Astrocyte of the spinal cord (primary cell): ENCODE measurements at regions not wholly inside any gene's neighbourhood (a gene's known extent, or its start where the extent isn't known, plus 50 kb on each side); places are given as distances from the start of the nearest gene placed in this dataset.

Source experiments
- DNase-seq: peaks from one replicate; pipeline ENCODE4 v3.0.0; 2011; ENCODE audit warnings: low read depth, low spot score
- H3K4me3 ChIP-seq: 2 replicates; pipeline ENCODE4 v1.5.1; 2011; ENCODE audit warnings: low read depth, mild to moderate bottlenecking, low read length, moderate library complexity
- in situ Hi-C: cut with HindIII; loops from 2 replicates; pipeline ENCODE4 v1.10.0; 2017; ENCODE audit warnings: low sequenced_read_pairs
- TF ChIP-seq, protein P1 (sequence below): IDR thresholded peaks from 2 replicates; pipeline ENCODE4 v1.5.1; 2012; ENCODE audit warnings: low read depth, mild to moderate bottlenecking, low read length, inconsistent platforms

GRCh38 chr12:5154091-5154490 is 110.4 kb downstream of the KCNA5 start:
- in situ Hi-C loops, result no loop called here
- DNase-seq, result no peak
- TF ChIP-seq, protein P1, sequence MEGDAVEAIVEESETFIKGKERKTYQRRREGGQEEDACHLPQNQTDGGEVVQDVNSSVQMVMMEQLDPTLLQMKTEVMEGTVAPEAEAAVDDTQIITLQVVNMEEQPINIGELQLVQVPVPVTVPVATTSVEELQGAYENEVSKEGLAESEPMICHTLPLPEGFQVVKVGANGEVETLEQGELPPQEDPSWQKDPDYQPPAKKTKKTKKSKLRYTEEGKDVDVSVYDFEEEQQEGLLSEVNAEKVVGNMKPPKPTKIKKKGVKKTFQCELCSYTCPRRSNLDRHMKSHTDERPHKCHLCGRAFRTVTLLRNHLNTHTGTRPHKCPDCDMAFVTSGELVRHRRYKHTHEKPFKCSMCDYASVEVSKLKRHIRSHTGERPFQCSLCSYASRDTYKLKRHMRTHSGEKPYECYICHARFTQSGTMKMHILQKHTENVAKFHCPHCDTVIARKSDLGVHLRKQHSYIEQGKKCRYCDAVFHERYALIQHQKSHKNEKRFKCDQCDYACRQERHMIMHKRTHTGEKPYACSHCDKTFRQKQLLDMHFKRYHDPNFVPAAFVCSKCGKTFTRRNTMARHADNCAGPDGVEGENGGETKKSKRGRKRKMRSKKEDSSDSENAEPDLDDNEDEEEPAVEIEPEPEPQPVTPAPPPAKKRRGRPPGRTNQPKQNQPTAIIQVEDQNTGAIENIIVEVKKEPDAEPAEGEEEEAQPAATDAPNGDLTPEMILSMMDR, result no peak
- no peak overlapping the region for H3K4me3 ChIP-seq

DNA sequence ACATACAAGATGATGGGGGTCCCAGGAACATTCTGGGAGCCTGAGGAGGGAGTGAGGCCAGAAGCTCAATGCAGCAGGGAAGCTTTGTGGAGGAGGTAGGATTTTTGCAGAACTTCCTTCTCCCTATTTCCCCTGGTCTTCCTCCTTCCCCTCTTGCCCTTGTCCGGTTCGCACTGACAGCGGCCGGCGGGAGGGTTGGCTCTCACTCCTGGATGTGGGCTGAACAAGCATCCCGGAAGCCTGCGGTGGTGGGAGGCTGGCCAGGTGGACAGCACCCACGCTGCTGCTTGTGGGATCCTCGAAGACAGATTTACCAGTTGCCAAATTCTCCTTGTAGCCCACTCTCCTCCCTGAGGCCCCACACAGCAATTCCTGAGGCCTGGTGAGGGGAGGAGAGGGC is 112.2 kb downstream of the KCNA5 start:
- DNase-seq, result no peak
- TF ChIP-seq, protein P1, result no peak
- no peak overlapping the region for H3K4me3 ChIP-seq
- in situ Hi-C loops, result no loop called here

DNA sequence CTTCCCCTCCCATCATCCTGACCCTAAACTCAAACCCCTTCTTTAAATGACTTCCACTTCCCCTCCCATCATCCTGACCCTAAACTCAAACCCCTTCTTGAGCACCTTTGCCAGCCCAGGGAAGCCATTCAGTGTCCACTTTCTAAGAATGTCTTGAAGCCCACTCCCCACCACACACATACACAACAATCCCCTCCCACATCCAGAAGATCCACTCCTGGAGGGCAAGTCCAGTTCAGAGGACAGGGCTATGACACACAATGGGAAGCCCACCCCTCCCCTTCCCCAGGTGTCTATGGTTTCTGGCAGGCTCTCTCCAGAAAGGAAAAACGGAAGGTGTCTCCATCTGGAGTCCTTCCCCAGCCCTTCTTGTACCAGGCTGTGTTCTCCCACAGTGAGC is 117.1 kb downstream of the KCNA5 start:
- TF ChIP-seq, protein P1, result no peak
- DNase-seq, result no peak
- no peak overlapping the region for H3K4me3 ChIP-seq
- in situ Hi-C loops, result no loop called here

DNA sequence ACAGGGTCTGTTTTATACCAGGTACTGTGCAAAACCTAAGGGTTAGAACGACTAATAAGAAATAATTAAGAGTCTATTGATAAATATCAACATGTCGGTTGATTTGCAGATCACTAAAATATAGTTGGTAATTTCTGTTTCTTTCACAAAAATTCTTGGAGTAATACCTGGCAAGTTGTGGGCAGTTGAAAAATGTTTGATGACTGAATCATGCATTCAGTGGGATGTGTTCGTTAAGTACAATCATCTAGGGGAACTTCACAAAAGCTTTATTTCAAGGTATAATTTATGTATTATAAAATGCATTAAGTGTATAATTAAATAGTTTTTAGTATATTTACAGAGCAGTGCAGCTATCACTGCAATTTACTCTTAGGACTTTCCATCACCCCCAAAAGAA is 120.0 kb downstream of the KCNA5 start:
- in situ Hi-C loops, result no loop called here
- TF ChIP-seq, protein P1, result no peak
- DNase-seq, result peak; percentile 17
- H3K4me3 ChIP-seq, result no peak overlapping the region

GRCh38 chr12:5165296-5165970 is 121.8 kb downstream of the KCNA5 start:
- no peak for DNase-seq
- in situ Hi-C loops, result no loop called here
- TF ChIP-seq, protein P1, result no peak
- H3K4me3 ChIP-seq, result no peak overlapping the region

DNA sequence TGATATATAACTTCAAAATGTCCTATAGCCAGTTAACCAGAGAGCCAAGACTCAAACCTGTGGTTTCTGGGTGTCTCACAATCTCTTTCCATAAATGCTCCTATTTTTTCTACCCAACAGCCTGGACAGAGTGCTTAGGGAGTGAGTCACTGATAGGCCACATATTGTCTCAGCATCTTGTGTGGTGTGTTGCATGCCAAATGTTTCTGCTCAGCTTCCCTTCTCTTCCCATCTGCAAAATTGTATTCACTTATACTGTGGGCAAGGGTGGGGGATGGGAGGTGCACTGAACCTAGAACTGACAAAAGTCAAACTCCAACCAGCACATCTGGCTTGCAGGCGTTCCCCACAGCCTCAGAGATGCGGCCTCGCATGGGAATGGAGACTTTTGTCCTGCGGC is 123.3 kb downstream of the KCNA5 start:
- TF ChIP-seq, protein P1, result no peak
- in situ Hi-C loops, result no loop called here
- peak; percentile 92 for DNase-seq
- H3K4me3 ChIP-seq, result no peak overlapping the region

- in situ Hi-C loops, result no loop called here
- H3K4me3 ChIP-seq, result no peak overlapping the region
- TF ChIP-seq, protein P1, result no peak
- DNase-seq, result no peak
These were observed 124.5 kb downstream of the KCNA5 start for GRCh38 chr12:5168148-5168547.
